ENCODE measurements at regions not wholly inside any gene's neighbourhood (a gene's known extent, or its start where the extent isn't known, plus 50 kb on each side); places are given as distances from the start of the nearest gene placed in this dataset.

DNA sequence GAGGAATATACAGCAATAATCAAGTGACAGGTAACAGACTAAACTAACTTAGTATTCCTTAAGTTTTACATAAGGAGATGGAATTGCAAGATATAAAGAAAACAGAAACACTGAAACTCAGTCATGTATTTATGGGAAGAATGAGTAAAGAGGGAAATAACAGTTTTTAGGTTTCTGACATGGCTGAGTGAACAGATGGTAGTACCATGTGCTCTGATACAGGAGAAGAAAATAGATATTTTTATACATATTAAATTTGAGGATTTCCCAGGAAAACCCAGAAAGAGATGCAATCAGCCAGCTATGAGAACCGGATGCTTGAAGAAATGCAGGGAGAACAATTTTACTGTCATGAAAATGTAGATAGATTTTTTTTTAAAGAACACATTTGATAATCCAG is 669.5 kb upstream of the GRM3 start:
- TF ChIP-seq, protein P1, sequence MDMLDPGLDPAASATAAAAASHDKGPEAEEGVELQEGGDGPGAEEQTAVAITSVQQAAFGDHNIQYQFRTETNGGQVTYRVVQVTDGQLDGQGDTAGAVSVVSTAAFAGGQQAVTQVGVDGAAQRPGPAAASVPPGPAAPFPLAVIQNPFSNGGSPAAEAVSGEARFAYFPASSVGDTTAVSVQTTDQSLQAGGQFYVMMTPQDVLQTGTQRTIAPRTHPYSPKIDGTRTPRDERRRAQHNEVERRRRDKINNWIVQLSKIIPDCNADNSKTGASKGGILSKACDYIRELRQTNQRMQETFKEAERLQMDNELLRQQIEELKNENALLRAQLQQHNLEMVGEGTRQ (IDR thresholded peaks at IDR 0.05; ENCODE audit: low read length), result no peak
- no peak for TF ChIP-seq POLR2AphosphoS5 (IDR thresholded peaks at IDR 0.05; ENCODE audit: low read depth, low read length)
- no peak for TF ChIP-seq POLR2A (IDR thresholded peaks at IDR 0.05; ENCODE audit: control extremely low read depth in 1 of 2, low read depth in 2 of 2, low read length in 2 of 2)
- no peak for TF ChIP-seq TBP (IDR thresholded peaks at IDR 0.05; ENCODE audit: low read depth, low read length)
- TF ChIP-seq HDAC2 (IDR thresholded peaks at IDR 0.05; ENCODE audit: borderline replicate concordance in 1 of 2, low read depth in 2 of 2, low read length in 2 of 2), result no peak
- no peak for TF ChIP-seq CEBPB (IDR thresholded peaks at IDR 0.05; ENCODE audit: low read depth, low read length)
- no peak for TF ChIP-seq TCF12 (IDR thresholded peaks at IDR 0.05; ENCODE audit: low read depth, low read length)
- TF ChIP-seq, protein P2, sequence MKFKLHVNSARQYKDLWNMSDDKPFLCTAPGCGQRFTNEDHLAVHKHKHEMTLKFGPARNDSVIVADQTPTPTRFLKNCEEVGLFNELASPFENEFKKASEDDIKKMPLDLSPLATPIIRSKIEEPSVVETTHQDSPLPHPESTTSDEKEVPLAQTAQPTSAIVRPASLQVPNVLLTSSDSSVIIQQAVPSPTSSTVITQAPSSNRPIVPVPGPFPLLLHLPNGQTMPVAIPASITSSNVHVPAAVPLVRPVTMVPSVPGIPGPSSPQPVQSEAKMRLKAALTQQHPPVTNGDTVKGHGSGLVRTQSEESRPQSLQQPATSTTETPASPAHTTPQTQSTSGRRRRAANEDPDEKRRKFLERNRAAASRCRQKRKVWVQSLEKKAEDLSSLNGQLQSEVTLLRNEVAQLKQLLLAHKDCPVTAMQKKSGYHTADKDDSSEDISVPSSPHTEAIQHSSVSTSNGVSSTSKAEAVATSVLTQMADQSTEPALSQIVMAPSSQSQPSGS (IDR thresholded peaks at IDR 0.05; ENCODE audit: low read length), result no peak
- no peak for TF ChIP-seq EZH2 (IDR thresholded peaks at IDR 0.05; ENCODE audit: low read depth, low read length, severe bottlenecking)
- TF ChIP-seq, protein P3, sequence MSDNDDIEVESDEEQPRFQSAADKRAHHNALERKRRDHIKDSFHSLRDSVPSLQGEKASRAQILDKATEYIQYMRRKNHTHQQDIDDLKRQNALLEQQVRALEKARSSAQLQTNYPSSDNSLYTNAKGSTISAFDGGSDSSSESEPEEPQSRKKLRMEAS (IDR thresholded peaks at IDR 0.05), result no peak
- no peak for TF ChIP-seq RAD21 (IDR thresholded peaks at IDR 0.05 in 1 of 2, conservative IDR thresholded peaks at IDR 0.05 in 1 of 2; ENCODE audit: low read depth in 2 of 2, low read length in 2 of 2)
- no peak for TF ChIP-seq CHD1 (IDR thresholded peaks at IDR 0.05; ENCODE audit: low read depth, low read length)
- no peak for TF ChIP-seq SUZ12 (IDR thresholded peaks at IDR 0.05; ENCODE audit: low read length)

Data from H1 (cell line).